ENCODE measurements at regions not wholly inside any gene's neighbourhood (a gene's known extent, or its start where the extent isn't known, plus 50 kb on each side); places are given as distances from the start of the nearest gene placed in this dataset.

DNA sequence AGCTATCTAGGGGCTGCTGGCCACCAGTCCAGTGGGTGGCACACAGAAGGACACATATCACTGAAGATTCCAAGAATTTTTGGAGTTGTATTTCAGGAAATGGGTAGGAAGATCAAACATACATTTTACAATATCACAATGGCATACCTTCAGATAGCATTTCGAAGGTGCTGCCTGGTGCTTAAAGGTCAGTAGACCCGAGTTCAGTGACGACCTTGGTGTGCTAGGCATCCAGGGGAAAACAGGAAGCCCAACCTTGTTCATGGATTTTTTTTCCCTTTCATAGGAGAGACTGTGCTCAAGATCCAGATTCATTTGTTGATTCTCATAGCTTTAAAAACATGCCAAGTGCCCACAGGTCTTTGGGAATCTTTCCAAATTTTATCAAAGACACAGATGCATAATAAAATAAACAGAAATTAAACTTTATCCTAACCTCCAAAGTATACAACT is 51.0 kb upstream of the RCBTB2 start:
- TF ChIP-seq, protein P1, sequence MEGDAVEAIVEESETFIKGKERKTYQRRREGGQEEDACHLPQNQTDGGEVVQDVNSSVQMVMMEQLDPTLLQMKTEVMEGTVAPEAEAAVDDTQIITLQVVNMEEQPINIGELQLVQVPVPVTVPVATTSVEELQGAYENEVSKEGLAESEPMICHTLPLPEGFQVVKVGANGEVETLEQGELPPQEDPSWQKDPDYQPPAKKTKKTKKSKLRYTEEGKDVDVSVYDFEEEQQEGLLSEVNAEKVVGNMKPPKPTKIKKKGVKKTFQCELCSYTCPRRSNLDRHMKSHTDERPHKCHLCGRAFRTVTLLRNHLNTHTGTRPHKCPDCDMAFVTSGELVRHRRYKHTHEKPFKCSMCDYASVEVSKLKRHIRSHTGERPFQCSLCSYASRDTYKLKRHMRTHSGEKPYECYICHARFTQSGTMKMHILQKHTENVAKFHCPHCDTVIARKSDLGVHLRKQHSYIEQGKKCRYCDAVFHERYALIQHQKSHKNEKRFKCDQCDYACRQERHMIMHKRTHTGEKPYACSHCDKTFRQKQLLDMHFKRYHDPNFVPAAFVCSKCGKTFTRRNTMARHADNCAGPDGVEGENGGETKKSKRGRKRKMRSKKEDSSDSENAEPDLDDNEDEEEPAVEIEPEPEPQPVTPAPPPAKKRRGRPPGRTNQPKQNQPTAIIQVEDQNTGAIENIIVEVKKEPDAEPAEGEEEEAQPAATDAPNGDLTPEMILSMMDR (IDR thresholded peaks at IDR 0.05; ENCODE audit: control extremely low read depth in 1 of 3, insufficient read depth in 1 of 3, low read depth in 1 of 3, low read length in 3 of 3): no peak
- no peak for TF ChIP-seq GABPA (IDR thresholded peaks at IDR 0.05; ENCODE audit: borderline replicate concordance, insufficient read depth, low read length)
- TF ChIP-seq POLR2AphosphoS5 (IDR thresholded peaks at IDR 0.05; ENCODE audit: low read depth, low read length): no peak
- no peak for TF ChIP-seq RAD21 (IDR thresholded peaks at IDR 0.05 in 1 of 2, conservative IDR thresholded peaks at IDR 0.05 in 1 of 2; ENCODE audit: low read depth in 2 of 2, low read length in 2 of 2)
- TF ChIP-seq RFX5 (IDR thresholded peaks at IDR 0.05; ENCODE audit: borderline replicate concordance, low read depth, low read length): no peak
- TF ChIP-seq EP300 (IDR thresholded peaks at IDR 0.05; ENCODE audit: borderline replicate concordance in 1 of 2, low read depth in 2 of 2, low read length in 2 of 2): no peak

Measured in H1 (cell line).